NCI-H510A (cell line): ENCODE measurements at regions not wholly inside any gene's neighbourhood (a gene's known extent, or its start where the extent isn't known, plus 50 kb on each side); places are given as distances from the start of the nearest gene placed in this dataset.
"Not testable (repeated sequence)": the region's sequence is repeated elsewhere in the genome, so short reads cannot be mapped to it uniquely, and the experiment has no call there.

Experiments
- DNase-seq: peaks from one replicate; lab custom pipeline; 2025; lab: John Stamatoyannopoulos, UW

GRCh38 chr2:234861841-234862735 is 89.7 kb upstream of the SH3BP4 start:
- DNase-seq: no peak

GRCh38 chr2:234859330-234859872 is 92.4 kb upstream of the SH3BP4 start:
- not testable (repeated sequence) for DNase-seq

GRCh38 chr2:234858790-234859329 is 93.0 kb upstream of the SH3BP4 start:
- no peak for DNase-seq

- no peak for DNase-seq
Observed at GRCh38 chr2:234858145-234858544, 93.7 kb upstream of the SH3BP4 start.

GRCh38 chr2:234853729-234854128 is 98.1 kb upstream of the SH3BP4 start:
- DNase-seq: no peak

GRCh38 chr2:234852941-234853340 is 98.9 kb upstream of the SH3BP4 start:
- DNase-seq: no peak

- DNase-seq: no peak
Observed at GRCh38 chr2:234852035-234852434, 99.8 kb upstream of the SH3BP4 start.

GRCh38 chr2:234851451-234851850 is 100.4 kb upstream of the SH3BP4 start:
- no peak for DNase-seq

GRCh38 chr2:234850818-234851217 is 101.0 kb upstream of the SH3BP4 start:
- no peak for DNase-seq

- DNase-seq: no peak
Observed at GRCh38 chr2:234849678-234850077, 102.1 kb upstream of the SH3BP4 start.

GRCh38 chr2:234848578-234848977 is 103.2 kb upstream of the SH3BP4 start:
- no peak for DNase-seq

- DNase-seq: no peak
Observed at GRCh38 chr2:234847639-234848038, 104.2 kb upstream of the SH3BP4 start.

- DNase-seq: no peak
Observed at GRCh38 chr2:234847364-234847635, 104.5 kb upstream of the SH3BP4 start.

- DNase-seq: no peak
Observed at GRCh38 chr2:234846599-234847363, 105.0 kb upstream of the SH3BP4 start.

GRCh38 chr2:234845602-234846590 is 105.9 kb upstream of the SH3BP4 start:
- no peak for DNase-seq

- no peak for DNase-seq
Observed at GRCh38 chr2:234843411-234843810, 108.4 kb upstream of the SH3BP4 start.

GRCh38 chr2:234842753-234843152 is 109.1 kb upstream of the SH3BP4 start:
- DNase-seq: no peak

- DNase-seq: no peak
Observed at GRCh38 chr2:234841321-234842015, 110.3 kb upstream of the SH3BP4 start.

GRCh38 chr2:234840336-234840735 is 111.5 kb upstream of the SH3BP4 start:
- no peak for DNase-seq

- DNase-seq: no peak
Observed at GRCh38 chr2:234839285-234839684, 112.5 kb upstream of the SH3BP4 start.

- no peak for DNase-seq
Observed at GRCh38 chr2:234836271-234836670, 115.5 kb upstream of the SH3BP4 start.
